A673 (cell line): ENCODE measurements at regions not wholly inside any gene's neighbourhood (a gene's known extent, or its start where the extent isn't known, plus 50 kb on each side); places are given as distances from the start of the nearest gene placed in this dataset.

ENCODE experiments used
- EZH2 ChIP-seq: fragments of 200-600 bp; sonication (generic); IDR thresholded peaks from 2 replicates; pipeline ENCODE4 v1.6.1; 2017; ENCODE audit warnings: borderline replicate concordance, low read depth, mild to moderate bottlenecking, mixed read lengths, antibody characterized with exemption, low read length; ENCODE audit not compliant: poor library complexity, severe bottlenecking
- TF ChIP-seq, protein P1 (sequence below): fragments of 300-800, 200-600 bp; sonication (generic); conservative IDR thresholded peaks from 2 replicates; pipeline ENCODE4 v1.5.1; 2017; ENCODE audit warnings: low read depth, mild to moderate bottlenecking, antibody characterized with exemption, low read length, moderate library complexity, mixed read lengths

DNA sequence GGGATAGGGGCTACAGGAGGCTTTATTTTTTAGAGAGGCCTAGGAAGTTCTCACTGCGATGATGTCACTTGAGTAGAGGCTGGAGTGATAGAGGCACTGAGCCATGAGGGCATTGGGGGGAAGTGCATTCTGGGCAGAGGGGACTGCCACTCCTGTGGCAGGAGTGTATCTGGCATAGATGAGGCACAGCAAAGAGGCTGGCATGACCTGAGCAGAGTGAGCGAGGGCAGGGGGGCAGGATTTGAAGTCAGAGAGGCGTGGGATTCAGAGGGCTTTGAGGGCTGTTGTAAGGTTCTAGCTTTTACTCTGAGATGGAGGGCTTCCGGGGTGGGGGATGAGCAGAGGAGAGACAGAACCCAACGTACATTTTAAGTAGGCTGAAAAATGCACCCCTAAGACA lies 91.9 kb upstream of the SH3PXD2B start:
- TF ChIP-seq, protein P1, sequence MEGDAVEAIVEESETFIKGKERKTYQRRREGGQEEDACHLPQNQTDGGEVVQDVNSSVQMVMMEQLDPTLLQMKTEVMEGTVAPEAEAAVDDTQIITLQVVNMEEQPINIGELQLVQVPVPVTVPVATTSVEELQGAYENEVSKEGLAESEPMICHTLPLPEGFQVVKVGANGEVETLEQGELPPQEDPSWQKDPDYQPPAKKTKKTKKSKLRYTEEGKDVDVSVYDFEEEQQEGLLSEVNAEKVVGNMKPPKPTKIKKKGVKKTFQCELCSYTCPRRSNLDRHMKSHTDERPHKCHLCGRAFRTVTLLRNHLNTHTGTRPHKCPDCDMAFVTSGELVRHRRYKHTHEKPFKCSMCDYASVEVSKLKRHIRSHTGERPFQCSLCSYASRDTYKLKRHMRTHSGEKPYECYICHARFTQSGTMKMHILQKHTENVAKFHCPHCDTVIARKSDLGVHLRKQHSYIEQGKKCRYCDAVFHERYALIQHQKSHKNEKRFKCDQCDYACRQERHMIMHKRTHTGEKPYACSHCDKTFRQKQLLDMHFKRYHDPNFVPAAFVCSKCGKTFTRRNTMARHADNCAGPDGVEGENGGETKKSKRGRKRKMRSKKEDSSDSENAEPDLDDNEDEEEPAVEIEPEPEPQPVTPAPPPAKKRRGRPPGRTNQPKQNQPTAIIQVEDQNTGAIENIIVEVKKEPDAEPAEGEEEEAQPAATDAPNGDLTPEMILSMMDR, result no peak
- TF ChIP-seq EZH2, result no peak
